ENCODE measurements at regions not wholly inside any gene's neighbourhood (a gene's known extent, or its start where the extent isn't known, plus 50 kb on each side); places are given as distances from the start of the nearest gene placed in this dataset.
A peak's percentile ranks its signal among the peaks of the same experiment; 100 is the strongest.
"Not testable (repeated sequence)": the region's sequence is repeated elsewhere in the genome, so short reads cannot be mapped to it uniquely, and the experiment has no call there.

DNA sequence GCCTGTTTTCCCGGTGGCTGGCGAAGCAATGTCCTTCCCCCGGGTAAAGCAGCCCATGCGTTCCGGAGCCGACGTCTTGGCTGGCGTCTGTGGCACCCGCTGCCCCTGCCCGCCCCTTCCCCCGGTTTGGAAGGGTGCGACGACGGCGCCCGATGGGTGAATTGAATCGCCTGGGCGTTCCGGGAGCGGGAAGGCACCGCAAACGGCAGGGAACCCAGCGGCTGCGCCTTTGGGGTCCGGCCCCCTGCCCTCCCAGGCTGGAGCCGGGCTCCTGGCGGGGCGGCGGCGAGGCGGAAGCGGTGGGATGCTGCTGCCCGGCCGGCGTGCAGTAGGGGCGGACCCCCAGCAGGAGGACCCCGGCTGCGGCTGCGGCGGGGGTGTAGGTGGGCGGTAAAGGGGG, 123.6 kb upstream of the RHOU start:
- not testable (repeated sequence) for H3K4me1 Mint-ChIP-seq; H3K27ac ChIP-seq (ENCODE audit: insufficient read length, low read depth, low read length); H3K23me2 ChIP-seq (ENCODE audit: insufficient read length, low read depth, low read length, poor library complexity, severe bottlenecking); H3K27me3 ChIP-seq (ENCODE audit: insufficient read depth, low read length); H3K4me3 Mint-ChIP-seq; H2BK15ac ChIP-seq (ENCODE audit: low read depth, low read length); H4K8ac ChIP-seq (replicated peaks; ENCODE audit: insufficient read length, low read depth, low read length); H2BK20ac ChIP-seq (ENCODE audit: low read depth, low read length, poor library complexity, severe bottlenecking); H3K27me3 Mint-ChIP-seq (ENCODE audit: low read depth); H3K4ac ChIP-seq (ENCODE audit: low read depth, low read length); H2BK5ac ChIP-seq (ENCODE audit: insufficient read length, low read length); H3K4me2 ChIP-seq (ENCODE audit: insufficient read depth, insufficient read length, low read length); H3K18ac ChIP-seq (ENCODE audit: insufficient read length, low read depth, low read length); H3K36me3 Mint-ChIP-seq (ENCODE audit: insufficient read depth in 1 of 3, low read depth in 3 of 3); H2AK5ac ChIP-seq (ENCODE audit: insufficient read length, low read length); H2AFZ ChIP-seq (ENCODE audit: low read length); H3K9ac ChIP-seq (ENCODE audit: extremely low read depth, insufficient read length, low read length); H4K5ac ChIP-seq (ENCODE audit: insufficient read length, low read depth, low read length); DNase-seq; H2BK12ac ChIP-seq (ENCODE audit: insufficient read length, low read depth, low read length); H3K14ac ChIP-seq (ENCODE audit: insufficient read depth, low read length); H4K20me1 ChIP-seq (ENCODE audit: control insufficient read depth, insufficient read depth, insufficient read length); H3K56ac ChIP-seq (ENCODE audit: insufficient read length, low read depth, low read length); H4K91ac ChIP-seq (ENCODE audit: insufficient read length, low read depth, low read length); H3K79me1 ChIP-seq (ENCODE audit: insufficient read depth, low read depth, low read length, poor library complexity, severe bottlenecking); H3K4me1 ChIP-seq (ENCODE audit: insufficient read depth, low read length); H3K9me3 ChIP-seq (ENCODE audit: control insufficient read depth, low read depth, low read length); H3K9me3 Mint-ChIP-seq; H3K27ac Mint-ChIP-seq; H3T11ph ChIP-seq (ENCODE audit: low read length); H2BK120ac ChIP-seq (ENCODE audit: low read depth, low read length, poor library complexity, severe bottlenecking); H3K79me2 ChIP-seq (ENCODE audit: insufficient read depth, low read length); H3K23ac ChIP-seq (ENCODE audit: insufficient read length, low read depth, low read length)
- WGBS (ENCODE audit: extremely low coverage, insufficient read length, low lambda C conversion rate): no CpG with 5 or more reads among the region's 41 CpGs

DNA sequence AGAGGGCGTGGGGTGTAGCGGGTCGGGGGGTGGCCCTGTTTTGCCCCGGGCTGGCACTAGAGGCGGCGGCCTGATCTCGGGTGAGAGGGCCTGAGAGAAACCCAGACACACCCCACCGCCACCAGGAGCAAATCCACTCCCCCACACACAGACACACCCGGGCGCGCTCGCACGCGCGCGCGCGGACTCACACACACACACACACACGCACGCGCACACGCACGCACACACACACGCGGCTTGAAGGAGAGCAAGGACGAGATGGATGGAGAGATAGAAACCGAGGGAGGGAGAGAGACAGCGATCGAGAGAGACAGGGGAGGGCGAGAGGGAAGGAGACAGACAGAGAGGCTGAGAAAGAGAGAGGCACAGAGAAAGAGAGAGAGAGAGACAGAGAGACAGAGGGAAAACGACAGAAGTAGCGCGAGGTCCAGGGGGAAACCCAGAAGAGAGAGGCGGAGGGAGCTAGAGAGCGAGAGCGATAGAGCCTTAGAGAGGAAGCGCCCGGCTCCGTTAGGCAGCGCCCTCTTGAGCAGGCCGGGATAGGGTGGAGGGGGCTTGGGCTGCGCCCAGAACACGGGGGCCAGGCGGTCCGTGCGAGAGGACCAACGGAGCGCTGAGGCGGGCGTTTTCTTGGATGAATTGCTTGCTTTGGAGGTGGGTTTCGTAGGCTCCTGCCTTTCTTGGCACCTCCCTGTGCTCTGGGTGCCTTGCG, 113.1 kb upstream of the RHOU start:
- not testable (repeated sequence) for H2AK5ac ChIP-seq (ENCODE audit: insufficient read length, low read length); DNase-seq; H2BK20ac ChIP-seq (ENCODE audit: low read depth, low read length, poor library complexity, severe bottlenecking); H3K4me1 ChIP-seq (ENCODE audit: insufficient read depth, low read length); H3K4me2 ChIP-seq (ENCODE audit: insufficient read depth, insufficient read length, low read length); H4K8ac ChIP-seq (replicated peaks; ENCODE audit: insufficient read length, low read depth, low read length); H2BK120ac ChIP-seq (ENCODE audit: low read depth, low read length, poor library complexity, severe bottlenecking); H3K27ac Mint-ChIP-seq; H3K9ac ChIP-seq (ENCODE audit: extremely low read depth, insufficient read length, low read length); H3K23ac ChIP-seq (ENCODE audit: insufficient read length, low read depth, low read length); H2AFZ ChIP-seq (ENCODE audit: low read length); H3K9me3 Mint-ChIP-seq; H2BK15ac ChIP-seq (ENCODE audit: low read depth, low read length); H3K23me2 ChIP-seq (ENCODE audit: insufficient read length, low read depth, low read length, poor library complexity, severe bottlenecking); H4K91ac ChIP-seq (ENCODE audit: insufficient read length, low read depth, low read length); H3K4me1 Mint-ChIP-seq; H3T11ph ChIP-seq (ENCODE audit: low read length); H4K5ac ChIP-seq (ENCODE audit: insufficient read length, low read depth, low read length); H3K14ac ChIP-seq (ENCODE audit: insufficient read depth, low read length); H3K4ac ChIP-seq (ENCODE audit: low read depth, low read length); H3K56ac ChIP-seq (ENCODE audit: insufficient read length, low read depth, low read length); H2BK5ac ChIP-seq (ENCODE audit: insufficient read length, low read length); H3K36me3 Mint-ChIP-seq (ENCODE audit: insufficient read depth in 1 of 3, low read depth in 3 of 3); H3K9me3 ChIP-seq (ENCODE audit: control insufficient read depth, low read depth, low read length); H3K18ac ChIP-seq (ENCODE audit: insufficient read length, low read depth, low read length); H2BK12ac ChIP-seq (ENCODE audit: insufficient read length, low read depth, low read length); H4K20me1 ChIP-seq (ENCODE audit: control insufficient read depth, insufficient read depth, insufficient read length); H3K79me2 ChIP-seq (ENCODE audit: insufficient read depth, low read length); H3K79me1 ChIP-seq (ENCODE audit: insufficient read depth, low read depth, low read length, poor library complexity, severe bottlenecking); H3K27ac ChIP-seq (ENCODE audit: insufficient read length, low read depth, low read length); H3K27me3 ChIP-seq (ENCODE audit: insufficient read depth, low read length); H3K27me3 Mint-ChIP-seq (ENCODE audit: low read depth)
- WGBS (ENCODE audit: extremely low coverage, insufficient read length, low lambda C conversion rate): no CpG with 5 or more reads among the region's 52 CpGs
- peak overlapping the region in 1 of 2 experiments; percentile 53; a peak in 1 of 5 replicates for H3K4me3 Mint-ChIP-seq
